ENCODE measurements at regions not wholly inside any gene's neighbourhood (a gene's known extent, or its start where the extent isn't known, plus 50 kb on each side); places are given as distances from the start of the nearest gene placed in this dataset.

GRCh38 chr3:164468055-164468454 is 610.2 kb downstream of the SI start:
- Histone ChIP-seq H3K27me3 (ENCODE audit: control insufficient read depth, insufficient read depth, low read length) (no peaks in the 10 kb centered on the region), H3K4me3 (ENCODE audit: low read depth, low read length) (no peak overlapping the region), H3K36me3 (ENCODE audit: control insufficient read depth, insufficient read depth, low read length) (no peaks in the 10 kb centered on the region)
- DNase-seq (ENCODE audit: low read depth) (no peak), FAIRE-seq (no peak)
- no peak for TF ChIP-seq CTCF (IDR thresholded peaks at IDR 0.05; ENCODE audit: insufficient read depth, low read length, severe bottlenecking)

- H3K36me3 ChIP-seq (ENCODE audit: control insufficient read depth, insufficient read depth, low read length) = no peaks in the 10 kb centered on the region
- no peak overlapping the region for H3K4me3 ChIP-seq (ENCODE audit: low read depth, low read length)
- H3K27me3 ChIP-seq (ENCODE audit: control insufficient read depth, insufficient read depth, low read length) = no peaks in the 10 kb centered on the region
- no peak for DNase-seq (ENCODE audit: low read depth)
- FAIRE-seq = no peak
- no peak for TF ChIP-seq CTCF (IDR thresholded peaks at IDR 0.05; ENCODE audit: insufficient read depth, low read length, severe bottlenecking)
Observed at GRCh38 chr3:164467007-164467406, 611.3 kb downstream of the SI start.

GRCh38 chr3:164465172-164465571 is 613.1 kb downstream of the SI start:
- no peak for TF ChIP-seq CTCF (IDR thresholded peaks at IDR 0.05; ENCODE audit: insufficient read depth, low read length, severe bottlenecking)
- Histone ChIP-seq H3K4me3 (ENCODE audit: low read depth, low read length) (no peak overlapping the region), H3K27me3 (ENCODE audit: control insufficient read depth, insufficient read depth, low read length) (no peaks in the 10 kb centered on the region), H3K36me3 (ENCODE audit: control insufficient read depth, insufficient read depth, low read length) (no peaks in the 10 kb centered on the region)
- FAIRE-seq (no peak), DNase-seq (ENCODE audit: low read depth) (peak; percentile 2)

GRCh38 chr3:164460851-164461250 is 617.4 kb downstream of the SI start:
- TF ChIP-seq CTCF (IDR thresholded peaks at IDR 0.05; ENCODE audit: insufficient read depth, low read length, severe bottlenecking) = no peak
- Histone ChIP-seq H3K36me3 (ENCODE audit: control insufficient read depth, insufficient read depth, low read length) (no peaks in the 10 kb centered on the region), H3K4me3 (ENCODE audit: low read depth, low read length) (no peak overlapping the region), H3K27me3 (ENCODE audit: control insufficient read depth, insufficient read depth, low read length) (no peaks in the 10 kb centered on the region)
- DNase-seq (ENCODE audit: low read depth) = no peak
- FAIRE-seq = no peak

- FAIRE-seq = no peak
- no peak for TF ChIP-seq CTCF (IDR thresholded peaks at IDR 0.05; ENCODE audit: insufficient read depth, low read length, severe bottlenecking)
- no peak overlapping the region for H3K4me3 ChIP-seq (ENCODE audit: low read depth, low read length)
- H3K36me3 ChIP-seq (ENCODE audit: control insufficient read depth, insufficient read depth, low read length) = no peaks in the 10 kb centered on the region
- H3K27me3 ChIP-seq (ENCODE audit: control insufficient read depth, insufficient read depth, low read length) = no peaks in the 10 kb centered on the region
- no peak for DNase-seq (ENCODE audit: low read depth)
Observed at GRCh38 chr3:164459521-164460151, 618.7 kb downstream of the SI start.

GRCh38 chr3:164458986-164459385 is 619.3 kb downstream of the SI start:
- no peaks in the 10 kb centered on the region for H3K27me3 ChIP-seq (ENCODE audit: control insufficient read depth, insufficient read depth, low read length)
- peak; percentile 16 for DNase-seq (ENCODE audit: low read depth)
- no peak for TF ChIP-seq CTCF (IDR thresholded peaks at IDR 0.05; ENCODE audit: insufficient read depth, low read length, severe bottlenecking)
- H3K4me3 ChIP-seq (ENCODE audit: low read depth, low read length) = no peak overlapping the region
- no peak for FAIRE-seq
- H3K36me3 ChIP-seq (ENCODE audit: control insufficient read depth, insufficient read depth, low read length) = no peaks in the 10 kb centered on the region
